ENCODE measurements at regions not wholly inside any gene's neighbourhood (a gene's known extent, or its start where the extent isn't known, plus 50 kb on each side); places are given as distances from the start of the nearest gene placed in this dataset.

DNA sequence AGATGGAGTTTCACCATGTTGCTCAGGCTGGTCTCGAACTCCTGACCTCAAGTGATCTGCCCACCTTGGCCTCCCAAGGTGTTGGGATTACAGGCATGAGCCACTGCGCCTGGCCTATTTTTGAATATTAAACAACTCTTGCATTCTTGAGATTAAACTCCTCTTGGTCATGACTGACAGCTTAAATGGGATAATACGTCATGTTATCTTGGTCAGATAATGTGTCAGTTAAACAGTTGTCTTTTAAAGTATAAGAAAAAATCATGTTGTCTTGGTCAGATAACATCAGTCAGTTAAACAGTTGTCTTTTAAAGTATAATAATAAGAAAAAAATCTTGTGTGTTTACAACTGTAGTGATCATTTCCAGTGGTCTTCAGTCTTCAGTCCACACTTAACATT, 73.6 kb upstream of the SYPL1 start:
- no peak for TF ChIP-seq EZH2phosphoT487 (IDR thresholded peaks at IDR 0.05; ENCODE audit: low read depth, severe bottlenecking, unreplicated experiment)
- TF ChIP-seq, protein P1, sequence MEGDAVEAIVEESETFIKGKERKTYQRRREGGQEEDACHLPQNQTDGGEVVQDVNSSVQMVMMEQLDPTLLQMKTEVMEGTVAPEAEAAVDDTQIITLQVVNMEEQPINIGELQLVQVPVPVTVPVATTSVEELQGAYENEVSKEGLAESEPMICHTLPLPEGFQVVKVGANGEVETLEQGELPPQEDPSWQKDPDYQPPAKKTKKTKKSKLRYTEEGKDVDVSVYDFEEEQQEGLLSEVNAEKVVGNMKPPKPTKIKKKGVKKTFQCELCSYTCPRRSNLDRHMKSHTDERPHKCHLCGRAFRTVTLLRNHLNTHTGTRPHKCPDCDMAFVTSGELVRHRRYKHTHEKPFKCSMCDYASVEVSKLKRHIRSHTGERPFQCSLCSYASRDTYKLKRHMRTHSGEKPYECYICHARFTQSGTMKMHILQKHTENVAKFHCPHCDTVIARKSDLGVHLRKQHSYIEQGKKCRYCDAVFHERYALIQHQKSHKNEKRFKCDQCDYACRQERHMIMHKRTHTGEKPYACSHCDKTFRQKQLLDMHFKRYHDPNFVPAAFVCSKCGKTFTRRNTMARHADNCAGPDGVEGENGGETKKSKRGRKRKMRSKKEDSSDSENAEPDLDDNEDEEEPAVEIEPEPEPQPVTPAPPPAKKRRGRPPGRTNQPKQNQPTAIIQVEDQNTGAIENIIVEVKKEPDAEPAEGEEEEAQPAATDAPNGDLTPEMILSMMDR (IDR thresholded peaks at IDR 0.05; ENCODE audit: poor library complexity): no peak
- no peak for TF ChIP-seq EZH2 (IDR thresholded peaks at IDR 0.05; ENCODE audit: borderline replicate concordance)
